Erythroblast (primary cell): ENCODE measurements at regions not wholly inside any gene's neighbourhood (a gene's known extent, or its start where the extent isn't known, plus 50 kb on each side); places are given as distances from the start of the nearest gene placed in this dataset.

Experiments
- DNase-seq, 2 experiments: peaks; one replicate each; lab custom pipeline; 2025; lab: John Stamatoyannopoulos, UW
- GATA1 ChIP-seq: IDR thresholded peaks from 2 replicates; pipeline ENCODE4 v1.6.1; 2011; ENCODE audit warnings: low read depth, mild to moderate bottlenecking, control low read depth, low read length, moderate library complexity
- POLR2A ChIP-seq: IDR thresholded peaks from 2 replicates; pipeline ENCODE4 v1.6.1; 2011; ENCODE audit warnings: mild to moderate bottlenecking, low read length

DNA sequence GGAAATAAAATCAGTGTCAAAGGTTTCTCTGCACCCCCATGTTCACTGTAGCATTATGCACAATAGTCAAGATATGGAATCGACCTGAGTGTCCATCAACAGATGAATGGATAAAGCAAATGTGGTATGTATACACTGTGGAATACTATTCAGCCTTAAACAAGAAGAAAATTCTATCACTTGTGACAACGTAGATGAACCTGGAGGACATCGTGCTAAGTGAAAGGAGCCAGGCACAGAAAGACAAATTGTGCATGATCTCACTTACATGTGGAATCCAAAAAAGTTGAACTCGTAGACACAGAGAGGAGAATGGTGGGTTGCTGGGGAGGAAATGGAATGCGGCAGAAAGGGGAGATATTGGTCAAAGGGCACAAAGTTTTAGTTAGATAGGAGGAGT lies 136.3 kb upstream of the ESR1 start:
- no peak for DNase-seq
- TF ChIP-seq GATA1: no peak
- no peak for TF ChIP-seq POLR2A

DNA sequence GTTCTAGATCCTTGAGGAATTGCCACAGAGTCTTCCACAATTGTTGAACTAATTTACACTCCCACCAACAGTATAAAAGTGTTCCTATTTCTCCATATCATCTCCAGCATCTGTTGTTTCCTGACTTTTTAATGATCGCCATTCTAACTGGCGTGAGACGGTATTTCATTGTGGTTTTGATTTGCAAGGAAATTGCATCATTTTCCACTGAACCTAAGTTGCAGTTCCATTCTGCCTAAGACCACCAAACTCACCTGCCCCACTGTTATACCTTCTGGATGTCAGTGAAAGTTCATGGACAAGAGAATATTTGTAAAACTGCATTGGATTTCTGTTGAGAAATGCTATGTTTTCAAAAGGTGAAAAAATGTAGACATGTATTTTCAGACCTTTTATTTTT lies 132.9 kb upstream of the ESR1 start:
- TF ChIP-seq GATA1: no peak
- TF ChIP-seq POLR2A: no peak

DNA sequence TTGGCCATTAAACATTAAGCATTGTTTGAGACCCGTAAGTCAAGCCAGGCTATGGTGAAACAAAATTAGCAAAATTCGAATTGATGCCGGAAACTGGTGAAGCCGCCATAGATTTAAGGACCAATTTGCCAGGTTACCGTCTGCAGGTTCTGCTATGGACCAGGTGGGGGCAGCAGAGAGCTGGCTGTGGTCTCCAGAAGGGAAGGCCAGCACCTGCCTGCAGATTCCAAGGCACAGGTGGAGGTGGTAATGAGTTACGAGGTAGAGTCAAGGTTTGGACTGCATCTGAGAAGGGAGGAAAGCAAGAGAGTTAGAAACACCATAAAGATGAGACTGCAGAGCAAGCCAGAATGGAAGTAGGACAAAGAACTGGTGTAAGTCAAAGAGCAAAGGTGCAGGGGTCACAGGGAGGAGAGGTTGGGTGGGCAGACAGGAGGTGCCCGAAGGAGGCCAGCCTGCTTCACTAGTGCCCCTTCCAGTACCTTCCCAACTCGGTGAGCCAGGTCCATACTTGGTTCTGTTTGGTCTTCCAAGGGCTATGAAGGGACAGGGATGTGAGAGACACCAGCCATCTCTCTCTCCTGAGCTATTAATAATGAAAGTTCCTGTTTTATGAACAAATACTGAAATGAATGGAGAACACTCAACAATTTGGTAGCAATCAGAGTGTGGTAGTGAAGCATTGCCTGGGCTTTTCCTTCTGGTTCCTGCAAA lies 131.6 kb upstream of the ESR1 start:
- DNase-seq: peak; percentile 19 to 63
- TF ChIP-seq POLR2A (no peak), GATA1 (no peak)

More for the DNA sequence above, 132.9 kb upstream of the ESR1 start:
- DNase-seq: no peak

DNA sequence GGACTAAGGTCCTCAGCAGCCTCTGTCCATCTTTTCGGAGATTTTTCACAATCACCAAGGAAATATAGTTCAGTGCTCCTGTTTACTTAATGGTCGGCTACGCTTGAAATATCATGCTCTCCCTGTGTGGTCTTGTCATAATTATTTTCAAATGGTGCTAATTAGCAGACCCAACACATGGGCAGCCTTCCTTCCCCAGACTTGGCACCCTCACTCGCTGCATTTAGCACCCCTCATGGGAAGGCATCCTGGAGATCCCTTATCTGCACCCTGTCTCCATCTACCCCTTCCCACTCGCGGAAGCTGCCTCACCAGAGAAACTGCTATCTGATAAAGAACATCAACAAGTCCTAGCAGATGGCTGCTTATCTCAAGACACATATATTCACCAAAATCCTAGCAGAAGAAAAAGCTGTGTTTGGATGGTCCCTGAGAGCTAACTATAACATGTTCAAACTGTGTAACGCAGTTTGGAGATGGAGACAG lies 131.0 kb upstream of the ESR1 start:
- DNase-seq: no peak
- TF ChIP-seq POLR2A (no peak), GATA1 (no peak)

DNA sequence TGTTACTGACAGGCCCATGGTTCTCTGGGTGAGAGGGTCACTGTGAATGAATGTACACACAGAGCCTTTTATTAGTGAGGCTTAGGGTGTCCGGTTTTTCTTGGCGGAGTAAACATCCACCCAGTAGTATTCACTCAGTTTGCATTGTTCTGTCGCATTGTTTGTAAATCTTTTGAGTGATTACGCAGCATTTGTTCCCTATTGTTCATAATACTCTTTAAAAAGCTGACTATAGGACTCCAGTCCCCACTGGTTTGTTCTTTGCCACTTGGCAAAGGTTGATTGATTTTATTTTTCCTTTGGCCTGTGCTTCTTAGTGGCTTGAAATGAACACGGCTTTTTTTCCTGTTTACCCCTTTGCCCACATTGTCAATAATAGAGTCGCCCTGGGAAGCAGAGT lies 130.1 kb upstream of the ESR1 start:
- no peak for DNase-seq
- TF ChIP-seq POLR2A (no peak), GATA1 (no peak)

DNA sequence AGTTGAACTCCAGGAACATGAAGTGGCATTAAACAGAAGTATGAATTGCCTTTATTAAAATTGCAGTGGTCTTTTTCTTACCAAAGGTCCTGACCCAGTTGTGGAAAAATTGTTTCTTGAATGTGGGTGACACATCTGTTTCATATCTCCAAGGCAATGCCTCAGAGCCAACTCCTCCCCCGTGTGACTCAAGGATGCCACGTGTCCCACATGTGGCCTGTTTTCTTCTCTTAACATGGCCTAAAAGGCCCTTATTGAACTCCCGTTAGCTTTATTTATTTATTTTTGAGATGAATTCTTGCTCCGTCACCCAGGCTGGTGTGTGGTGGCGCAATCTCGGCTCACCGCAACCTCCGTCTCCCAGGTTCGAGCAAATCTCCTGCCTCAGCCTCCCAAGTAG lies 128.4 kb upstream of the ESR1 start:
- no peak for TF ChIP-seq POLR2A
- DNase-seq: peak in 1 of 2 experiments; percentile 2

DNA sequence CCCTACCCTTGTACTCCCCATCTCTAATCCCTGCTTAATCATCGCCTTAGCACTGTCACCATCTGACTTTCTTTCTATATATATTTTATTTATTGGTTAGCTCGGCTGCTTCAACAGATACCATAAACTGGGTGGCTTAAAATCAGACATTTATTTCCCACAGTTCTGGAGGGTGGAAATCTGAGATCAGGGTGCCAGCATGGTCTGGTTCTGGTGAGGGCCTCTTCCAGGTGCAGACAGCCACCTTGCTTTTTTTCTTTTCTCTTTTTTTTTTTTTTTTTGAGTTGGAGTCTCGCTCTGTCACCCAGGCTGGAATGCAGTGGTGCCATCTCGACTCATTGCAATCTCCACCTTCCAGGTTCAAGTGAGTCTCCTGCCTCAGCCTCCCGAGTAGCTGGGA lies 127.5 kb upstream of the ESR1 start:
- no peak for DNase-seq
- TF ChIP-seq POLR2A (no peak), GATA1 (no peak)

DNA sequence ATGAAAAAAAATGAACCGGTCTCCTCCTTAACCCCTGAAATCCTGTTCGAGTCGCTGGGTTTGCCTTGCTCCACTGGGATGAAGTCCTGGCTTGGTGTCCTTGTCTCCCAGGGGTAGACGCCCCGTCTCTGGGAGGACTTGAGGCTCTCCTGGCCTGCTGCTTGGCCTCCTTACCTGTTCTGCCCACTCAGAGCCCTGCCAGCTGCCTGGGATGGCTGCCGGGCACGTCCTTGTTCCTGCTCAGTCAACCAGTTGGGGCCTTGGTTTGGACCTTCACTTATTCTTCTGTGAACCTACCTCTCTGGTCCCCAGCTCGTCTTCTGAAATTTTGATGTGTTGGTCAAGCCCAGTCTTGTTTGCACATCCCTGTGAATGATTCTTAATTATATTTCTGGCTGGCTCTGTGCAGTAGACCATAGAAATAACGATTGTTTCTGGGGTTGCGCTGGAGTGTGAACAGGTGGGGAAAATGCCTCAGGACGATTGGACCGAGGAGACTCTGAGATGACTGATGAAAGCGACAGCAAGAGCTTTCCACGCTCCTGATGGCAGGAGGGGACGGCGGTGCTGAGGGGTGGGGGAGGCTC lies 126.5 kb upstream of the ESR1 start:
- no peak for DNase-seq
- TF ChIP-seq GATA1 (no peak), POLR2A (no peak)

DNA sequence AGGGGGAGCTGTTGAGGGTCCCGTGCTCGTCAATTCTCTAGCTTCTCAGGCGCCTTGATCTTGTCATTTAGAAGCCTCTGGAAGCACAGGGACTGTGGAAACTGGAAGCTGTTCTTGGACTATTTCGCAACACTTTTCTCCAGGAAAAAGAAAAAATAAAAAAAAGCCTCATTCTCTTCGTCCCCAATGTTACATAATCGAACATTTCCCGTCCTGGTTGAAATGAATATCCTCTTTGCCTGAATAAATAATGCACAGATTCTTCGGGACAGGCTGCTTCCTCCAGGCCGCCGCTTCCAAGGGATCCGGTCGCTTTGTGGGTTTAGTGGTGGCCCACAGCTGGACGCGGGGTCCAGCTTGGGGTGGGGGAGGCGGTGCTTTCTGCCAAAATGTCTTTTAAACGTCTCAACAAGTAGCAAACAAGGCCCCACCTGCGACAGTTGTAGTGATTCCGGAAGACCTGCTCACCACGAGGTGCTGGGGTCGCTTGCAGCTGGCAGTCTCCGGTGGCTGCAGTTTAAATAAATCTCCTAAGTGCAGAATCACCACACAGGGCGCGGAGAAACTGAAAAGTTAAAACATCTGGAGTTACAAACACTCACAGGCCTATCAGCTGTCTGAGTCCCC lies 125.9 kb upstream of the ESR1 start:
- TF ChIP-seq POLR2A: no peak
- no peak for TF ChIP-seq GATA1
- DNase-seq: no peak

DNA sequence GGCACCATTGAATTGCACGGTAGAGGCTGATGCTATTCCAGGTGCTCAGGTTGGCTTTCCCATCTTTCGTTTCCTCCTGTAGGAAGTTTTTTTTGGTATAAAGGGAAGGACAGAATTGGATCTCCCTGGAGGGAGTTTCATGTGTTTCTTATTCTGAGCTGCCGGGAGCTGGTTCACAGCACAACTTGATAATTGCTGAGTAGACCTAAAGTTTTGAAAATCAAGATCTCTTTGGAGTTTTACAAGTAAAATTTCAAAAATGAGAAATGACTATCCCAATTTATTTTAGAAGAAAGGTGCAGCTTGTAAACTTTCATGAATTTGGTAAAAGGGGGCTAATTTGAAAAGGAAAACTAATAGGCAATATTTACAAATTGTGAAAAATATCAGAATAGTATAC lies 125.2 kb upstream of the ESR1 start:
- TF ChIP-seq POLR2A: no peak
- no peak for TF ChIP-seq GATA1
- no peak for DNase-seq

DNA sequence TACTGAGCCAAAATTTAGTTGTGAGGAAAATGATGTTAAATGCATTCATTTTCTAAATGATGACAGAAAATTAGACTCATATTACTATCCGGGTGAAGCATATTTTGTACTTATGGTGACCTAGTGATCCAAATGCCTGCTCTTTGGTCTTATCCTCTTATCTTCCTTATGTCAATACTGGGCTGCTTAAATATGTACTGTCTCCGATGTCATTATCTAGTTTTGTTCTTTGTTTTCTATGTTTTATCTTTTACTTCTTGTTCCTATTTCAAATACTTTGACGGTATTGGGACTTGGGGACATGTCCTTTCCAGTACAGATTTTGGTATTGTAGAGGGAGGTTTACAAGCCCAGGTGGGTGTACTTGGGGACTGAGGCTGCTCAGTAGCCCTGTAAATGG lies 124.6 kb upstream of the ESR1 start:
- no peak for DNase-seq

DNA sequence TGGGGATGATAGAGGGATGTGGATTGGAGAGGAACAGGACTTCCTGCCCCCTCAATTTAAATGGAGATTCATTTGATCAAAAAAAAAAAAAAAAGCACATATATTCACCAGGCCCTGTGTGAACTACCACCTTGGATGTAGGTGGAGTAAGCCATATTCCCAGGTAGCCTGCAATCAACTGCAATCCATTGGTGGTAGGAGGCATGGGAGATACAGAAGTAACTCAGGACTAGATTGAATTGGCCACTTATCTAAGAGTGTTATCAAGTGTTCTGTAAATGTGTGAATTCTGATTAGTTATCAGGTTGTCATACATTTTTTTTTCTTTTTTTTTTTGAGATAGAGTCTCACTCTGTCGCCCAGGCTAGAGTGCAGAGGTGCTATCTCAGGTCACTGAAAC lies 124.1 kb upstream of the ESR1 start:
- no peak for DNase-seq
- TF ChIP-seq GATA1: no peak

More for the DNA sequence above, 124.6 kb upstream of the ESR1 start:
- no peak for TF ChIP-seq GATA1
- no peak for TF ChIP-seq POLR2A

DNA sequence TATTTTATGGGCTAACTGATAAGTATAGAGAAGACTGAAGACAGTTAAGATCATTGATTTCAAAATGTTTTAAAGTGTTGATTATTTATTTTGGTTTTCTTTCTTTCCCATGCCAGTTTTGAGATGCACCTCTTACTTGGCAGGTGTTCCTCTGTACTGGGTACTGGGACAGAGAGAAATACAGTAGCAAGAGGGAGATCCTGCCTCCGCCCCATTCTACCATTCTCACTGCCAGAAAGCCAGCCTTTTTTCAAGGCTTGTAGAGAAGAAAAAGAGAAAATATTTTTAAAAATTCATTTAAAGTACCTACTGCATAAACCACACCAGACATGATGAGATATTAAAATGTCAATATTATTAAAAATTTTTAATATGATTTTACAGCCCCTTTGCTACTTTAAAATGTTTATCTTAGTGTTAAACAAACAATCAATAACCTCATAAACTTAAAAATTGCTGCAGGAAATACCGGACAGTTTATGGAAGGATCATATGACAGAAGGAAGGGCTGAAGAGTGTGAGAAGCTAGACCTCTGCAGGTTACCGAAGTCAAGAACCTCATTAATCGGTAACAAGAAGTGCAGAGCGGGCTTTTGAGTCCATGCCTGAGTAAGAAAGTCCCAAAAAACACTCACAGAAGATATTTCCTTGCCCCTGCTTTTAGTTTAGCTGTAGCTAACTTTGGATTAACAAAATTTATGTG lies 117.8 kb upstream of the ESR1 start:
- TF ChIP-seq GATA1 (no peak), POLR2A (no peak)
- no peak for DNase-seq

DNA sequence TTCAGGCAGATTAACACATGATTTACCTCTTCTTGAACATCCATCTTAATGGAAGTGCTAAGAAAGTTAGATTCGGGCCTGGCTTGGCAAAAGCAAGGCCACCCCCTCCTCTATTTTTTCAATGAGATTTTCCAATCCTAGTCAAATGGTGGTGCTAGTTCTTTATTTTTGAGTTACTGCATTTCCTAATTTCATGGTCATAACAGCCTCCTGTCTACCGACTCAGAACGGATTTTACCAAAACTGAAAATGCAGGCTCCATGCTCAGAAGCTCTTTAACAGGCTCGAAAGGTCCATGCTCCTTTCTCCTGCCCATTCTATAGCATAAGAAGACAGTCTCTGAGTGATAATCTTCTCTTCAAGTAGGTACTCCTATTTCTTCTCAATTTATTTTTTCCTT lies 117.2 kb upstream of the ESR1 start:
- DNase-seq: no peak

More for the DNA sequence above, 117.2 kb upstream of the ESR1 start:
- TF ChIP-seq POLR2A: no peak
- no peak for TF ChIP-seq GATA1
